SU-DHL-6 (cell line): ENCODE measurements at regions not wholly inside any gene's neighbourhood (a gene's known extent, or its start where the extent isn't known, plus 50 kb on each side); places are given as distances from the start of the nearest gene placed in this dataset.

ENCODE experiments used
- H2AFZ ChIP-seq: fragments of 200-600 bp; sonication (generic); 2 replicates; pipeline ENCODE4 v1.6.1; 2014; ENCODE audit warnings: low read depth, mild to moderate bottlenecking, moderate library complexity, mixed read lengths, antibody characterized with exemption, low read length; ENCODE audit not compliant: severe bottlenecking
- H3F3A ChIP-seq: fragments of 200-600 bp; shearing (Covaris generic); 2 replicates; pipeline ENCODE4 v1.6.0; 2016; ENCODE audit warnings: antibody characterized with exemption, mild to moderate bottlenecking; ENCODE audit not compliant: insufficient read depth
- H3K27ac ChIP-seq: fragments of 200-600 bp; sonication (generic); 2 replicates; pipeline ENCODE4 v1.5.1; 2016; ENCODE audit warnings: low read depth, mild to moderate bottlenecking, low read length, moderate library complexity, mixed read lengths
- H3K27me3 ChIP-seq: fragments of 200-600 bp; sonication (generic), shearing (Covaris generic); 2 replicates; pipeline ENCODE4 v1.6.0; 2014; ENCODE audit warnings: mild to moderate bottlenecking, low read length
- H3K36me3 ChIP-seq: fragments of 200-600 bp; sonication (generic); 2 replicates; pipeline ENCODE4 v1.6.1; 2014; ENCODE audit warnings: mild to moderate bottlenecking, low read length, mixed read lengths
- H3K4me2 ChIP-seq: fragments of 300-600, 200-600 bp; shearing (Covaris generic), sonication (generic); 2 replicates; pipeline ENCODE4 v1.6.0; 2014; ENCODE audit warnings: low read length, low read depth, mild to moderate bottlenecking; ENCODE audit not compliant: poor library complexity, severe bottlenecking
- H3K4me3 ChIP-seq: fragments of 200-600 bp; sonication (generic); 2 replicates; pipeline ENCODE4 v1.5.1; 2014; ENCODE audit warnings: antibody characterized with exemption, low read length, mild to moderate bottlenecking, mixed read lengths; ENCODE audit not compliant: insufficient read depth, poor library complexity, severe bottlenecking
- H3K79me2 ChIP-seq: fragments of 200-600 bp; sonication (generic); 2 replicates; pipeline ENCODE4 v1.6.1; 2014; ENCODE audit warnings: mild to moderate bottlenecking, low read length, moderate library complexity; ENCODE audit not compliant: insufficient read depth
- H3K9ac ChIP-seq: fragments of 200-600 bp; sonication (generic); 2 replicates; pipeline ENCODE4 v1.7.0; 2014; ENCODE audit warnings: mild to moderate bottlenecking, low read length
- H3K9me2 ChIP-seq: fragments of 200-600 bp; sonication (generic); replicated peaks from 2 replicates; pipeline ENCODE4 v1.6.1; 2014; ENCODE audit warnings: low read length; ENCODE audit not compliant: insufficient read depth
- H3K9me3 ChIP-seq: fragments of 200-600 bp; sonication (generic); 2 replicates; pipeline ENCODE4 v1.6.1; 2014; ENCODE audit warnings: low read length, mixed read lengths; ENCODE audit not compliant: insufficient read depth
- H4K20me1 ChIP-seq: fragments of 200-600 bp; sonication (generic); 2 replicates; pipeline ENCODE4 v1.6.1; 2014; ENCODE audit warnings: low read depth, mild to moderate bottlenecking, antibody characterized with exemption, low read length, moderate library complexity, mixed read lengths
- EZH2phosphoT487 ChIP-seq: fragments of 200-600 bp; sonication (generic), shearing (Covaris generic); conservative IDR thresholded peaks from 2 replicates; pipeline ENCODE4 v1.6.1; 2018; ENCODE audit warnings: mild to moderate bottlenecking, antibody characterized with exemption, low read length, moderate library complexity, mixed read lengths
- TF ChIP-seq, protein P1 (sequence below): fragments of 200-600 bp; sonication (generic); IDR thresholded peaks from one replicate; pipeline ENCODE4 v1.5.1; 2017; ENCODE audit warnings: antibody characterized with exemption, mild to moderate bottlenecking, low read length, moderate library complexity; ENCODE audit not compliant: insufficient read depth, poor library complexity, severe bottlenecking

DNA sequence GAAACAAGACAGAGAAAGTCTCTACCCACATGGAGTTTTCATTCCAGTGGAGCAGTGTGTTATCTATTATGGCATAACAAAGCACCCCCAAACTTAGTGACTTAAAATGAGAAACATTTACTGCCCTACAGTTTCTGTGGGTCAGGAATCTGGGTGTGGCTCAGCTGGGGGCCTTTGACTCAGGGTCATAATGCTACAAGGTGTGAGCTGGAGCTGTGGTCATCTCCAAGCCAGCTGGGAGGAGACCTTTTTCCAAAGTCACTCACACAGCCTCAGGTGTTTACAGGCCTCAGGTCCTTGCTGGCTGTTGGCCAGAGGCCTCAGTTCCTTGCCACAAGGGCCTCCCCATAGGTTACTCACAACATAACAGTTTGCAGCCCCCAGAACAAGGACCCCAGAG lies 169.2 kb downstream of the ETAA1 start:
- Histone ChIP-seq H3K79me2 (no peaks in the 10 kb centered on the region), H4K20me1 (no peaks in the 10 kb centered on the region), H3K4me3 (no peak overlapping the region), H3K9me3 (no peaks in the 10 kb centered on the region), H3K9ac (no peak overlapping the region), H3K9me2 (no peaks in the 10 kb centered on the region), H2AFZ (no peak overlapping the region), H3K4me2 (no peak overlapping the region), H3K27ac (no peak overlapping the region), H3K27me3 (no peaks in the 10 kb centered on the region), H3F3A (no peaks in the 10 kb centered on the region), H3K36me3 (no peaks in the 10 kb centered on the region)
- TF ChIP-seq, protein P1, sequence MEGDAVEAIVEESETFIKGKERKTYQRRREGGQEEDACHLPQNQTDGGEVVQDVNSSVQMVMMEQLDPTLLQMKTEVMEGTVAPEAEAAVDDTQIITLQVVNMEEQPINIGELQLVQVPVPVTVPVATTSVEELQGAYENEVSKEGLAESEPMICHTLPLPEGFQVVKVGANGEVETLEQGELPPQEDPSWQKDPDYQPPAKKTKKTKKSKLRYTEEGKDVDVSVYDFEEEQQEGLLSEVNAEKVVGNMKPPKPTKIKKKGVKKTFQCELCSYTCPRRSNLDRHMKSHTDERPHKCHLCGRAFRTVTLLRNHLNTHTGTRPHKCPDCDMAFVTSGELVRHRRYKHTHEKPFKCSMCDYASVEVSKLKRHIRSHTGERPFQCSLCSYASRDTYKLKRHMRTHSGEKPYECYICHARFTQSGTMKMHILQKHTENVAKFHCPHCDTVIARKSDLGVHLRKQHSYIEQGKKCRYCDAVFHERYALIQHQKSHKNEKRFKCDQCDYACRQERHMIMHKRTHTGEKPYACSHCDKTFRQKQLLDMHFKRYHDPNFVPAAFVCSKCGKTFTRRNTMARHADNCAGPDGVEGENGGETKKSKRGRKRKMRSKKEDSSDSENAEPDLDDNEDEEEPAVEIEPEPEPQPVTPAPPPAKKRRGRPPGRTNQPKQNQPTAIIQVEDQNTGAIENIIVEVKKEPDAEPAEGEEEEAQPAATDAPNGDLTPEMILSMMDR = no peak

DNA sequence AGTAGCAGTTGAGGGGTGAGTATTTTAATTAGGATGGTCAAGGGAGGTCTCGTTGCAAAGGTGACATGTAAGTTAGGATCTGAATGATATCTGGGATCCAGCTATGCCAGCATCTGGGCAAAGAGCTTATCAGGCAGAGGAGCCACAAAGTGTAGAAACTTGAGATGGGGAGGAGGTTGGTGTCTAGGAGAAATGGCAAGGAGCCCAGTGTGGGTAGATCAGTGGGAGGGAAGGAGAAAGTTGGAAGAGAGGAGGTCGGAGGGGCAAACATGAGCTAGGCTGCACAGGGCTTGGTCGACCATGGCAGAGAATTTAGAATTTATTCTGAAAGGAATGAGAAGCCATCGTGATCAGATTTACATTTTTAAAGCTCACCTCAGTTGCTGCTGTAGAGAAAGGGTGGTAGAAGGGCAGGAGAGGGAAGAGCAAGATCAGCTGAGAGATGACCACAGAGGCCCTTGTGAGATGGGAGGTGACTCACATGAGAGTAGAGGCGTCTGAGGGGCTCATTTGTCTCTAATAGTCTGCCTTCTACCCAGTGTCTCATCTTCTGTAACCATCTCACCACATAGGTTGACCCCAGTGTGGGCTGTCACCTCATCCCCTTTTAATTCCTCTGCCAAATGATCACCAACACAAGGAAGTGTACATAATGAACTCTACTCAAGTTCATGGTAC lies 170.0 kb downstream of the ETAA1 start:
- H3K4me2 ChIP-seq = no peak overlapping the region
- no peak for TF ChIP-seq EZH2phosphoT487
- TF ChIP-seq, protein P1 = no peak

DNA sequence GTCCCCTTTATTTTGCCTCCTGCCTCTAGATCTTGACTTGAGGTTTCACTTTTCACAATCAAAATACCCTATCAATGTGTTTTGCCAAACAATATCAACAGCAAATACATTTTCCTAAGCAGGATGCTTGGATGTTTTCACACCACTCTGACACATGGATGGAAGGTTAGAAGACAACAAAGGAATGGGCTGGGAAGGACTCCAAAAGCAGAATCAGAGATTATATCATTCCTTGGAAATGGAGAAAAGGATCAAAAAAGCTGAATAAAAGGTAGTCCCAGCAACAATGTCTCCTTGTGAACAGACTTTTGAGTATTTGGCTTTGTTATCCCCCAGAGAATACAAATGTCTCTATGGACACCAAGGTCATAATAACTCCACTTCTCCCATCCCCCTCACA lies 170.8 kb downstream of the ETAA1 start:
- Histone ChIP-seq H3K4me2 (no peak overlapping the region), H3K4me3 (no peak overlapping the region), H3K9me3 (no peaks in the 10 kb centered on the region), H3K27me3 (no peaks in the 10 kb centered on the region), H3K36me3 (no peaks in the 10 kb centered on the region), H4K20me1 (no peaks in the 10 kb centered on the region), H3K27ac (no peak overlapping the region), H3K79me2 (no peaks in the 10 kb centered on the region), H3K9me2 (0 out of 2 replicates have a peak, but pooled peaks cover 2% of the 10 kb centered on the region), H3K9ac (no peak overlapping the region), H3F3A (no peaks in the 10 kb centered on the region), H2AFZ (no peak overlapping the region)
- no peak for TF ChIP-seq EZH2phosphoT487
- TF ChIP-seq, protein P1 = no peak

More for the DNA sequence above, 170.0 kb downstream of the ETAA1 start:
- Histone ChIP-seq H3K36me3 (no peaks in the 10 kb centered on the region), H3K9me2 (no peaks in the 10 kb centered on the region), H4K20me1 (no peaks in the 10 kb centered on the region), H3K79me2 (no peaks in the 10 kb centered on the region), H3K4me3 (no peak overlapping the region), H3K9me3 (no peaks in the 10 kb centered on the region), H2AFZ (no peak overlapping the region), H3K9ac (no peak overlapping the region), H3K27ac (no peak overlapping the region), H3F3A (no peaks in the 10 kb centered on the region), H3K27me3 (no peaks in the 10 kb centered on the region)
